Neural progenitor cell (in vitro differentiated cells): ENCODE measurements at regions not wholly inside any gene's neighbourhood (a gene's known extent, or its start where the extent isn't known, plus 50 kb on each side); places are given as distances from the start of the nearest gene placed in this dataset.

ENCODE experiments used
- DNase-seq: peaks from one replicate; pipeline ENCODE4 v3.0.0-alpha.2; 2016; ENCODE audit warnings: low spot score
- H2AFZ ChIP-seq: fragments of 200-600 bp; sonication (generic); replicated peaks from 2 replicates; pipeline ENCODE4 v1.6.1; 2016; ENCODE audit warnings: antibody characterized with exemption
- H3F3A ChIP-seq: fragments of 200-600 bp; sonication (generic); 2 replicates; pipeline ENCODE4 v1.6.1; 2016; ENCODE audit warnings: antibody characterized with exemption, low read depth
- H3K27ac ChIP-seq: fragments of 200-600 bp; sonication (generic); 2 replicates; pipeline ENCODE4 v1.5.1; 2016; ENCODE audit warnings: mild to moderate bottlenecking
- H3K27me3 ChIP-seq: fragments of 200-600 bp; sonication (generic); 2 replicates; pipeline ENCODE4 v1.6.1; 2016; ENCODE audit warnings: mild to moderate bottlenecking, moderate library complexity
- H3K36me3 ChIP-seq: fragments of 200-600 bp; sonication (generic); 2 replicates; pipeline ENCODE4 v1.5.1; 2016
- H3K4me1 ChIP-seq: fragments of 200-600 bp; sonication (generic); 2 replicates; pipeline ENCODE4 v1.6.1; 2016; ENCODE audit warnings: mixed run types
- H3K4me2 ChIP-seq: fragments of 200-600 bp; sonication (generic); 2 replicates; pipeline ENCODE4 v1.6.1; 2016
- H3K4me3 ChIP-seq: fragments of 200-600 bp; sonication (generic); 2 replicates; pipeline ENCODE4 v1.5.1; 2016
- H3K79me2 ChIP-seq: fragments of 200-600 bp; sonication (generic); 2 replicates; pipeline ENCODE4 v1.6.1; 2016; ENCODE audit warnings: low read depth
- H3K9ac ChIP-seq: fragments of 200-600 bp; sonication (generic); 2 replicates; pipeline ENCODE4 v1.6.1; 2016
- H3K9me3 ChIP-seq: fragments of 200-600 bp; sonication (generic); 2 replicates; pipeline ENCODE4 v1.5.1; 2016; ENCODE audit warnings: low read depth
- H4K20me1 ChIP-seq: fragments of 200-600 bp; sonication (generic); 2 replicates; pipeline ENCODE4 v1.6.1; 2016; ENCODE audit warnings: low read depth
- H3K27ac Mint-ChIP-seq: 3 replicates; pipeline ENCODE4 v1.8.0; 2021; ENCODE audit warnings: mixed read lengths
- H3K27me3 Mint-ChIP-seq: 2 replicates; pipeline ENCODE4 v1.8.0; 2022; ENCODE audit warnings: low read depth, mild to moderate bottlenecking, inconsistent platforms, moderate library complexity, mixed read lengths; ENCODE audit not compliant: insufficient read depth
- H3K36me3 Mint-ChIP-seq: 3 replicates; pipeline ENCODE4 v1.8.0; 2021; ENCODE audit warnings: mixed read lengths
- H3K4me1 Mint-ChIP-seq: 3 replicates; pipeline ENCODE4 v1.8.0; 2021; ENCODE audit warnings: mixed read lengths
- H3K4me3 Mint-ChIP-seq: 3 replicates; pipeline ENCODE4 v1.8.0; 2021; ENCODE audit warnings: mild to moderate bottlenecking, moderate library complexity, mixed read lengths
- H3K9me3 Mint-ChIP-seq: 3 replicates; pipeline ENCODE4 v1.8.0; 2020; ENCODE audit warnings: mixed read lengths
- CTCF ChIP-seq: fragments of 200-600 bp; sonication (generic); IDR thresholded peaks from 2 replicates; pipeline ENCODE4 v1.5.1; 2017; ENCODE audit warnings: antibody characterized with exemption, mild to moderate bottlenecking
- EZH2 ChIP-seq: fragments of 200-600 bp; sonication (generic); IDR thresholded peaks from 2 replicates; pipeline ENCODE4 v1.6.1; 2017; ENCODE audit warnings: antibody characterized with exemption, mild to moderate bottlenecking, moderate library complexity
- EZH2phosphoT487 ChIP-seq: fragments of 200-600 bp; sonication (generic); IDR thresholded peaks from 2 replicates; pipeline ENCODE4 v1.6.1; 2017; ENCODE audit warnings: antibody characterized with exemption

- H4K20me1 ChIP-seq: no peaks in the 10 kb centered on the region
- Mint-ChIP-seq H3K27ac (no peak overlapping the region), H3K4me1 (no peaks in the 10 kb centered on the region)
These were observed 156.6 kb upstream of the SEMA3D start for GRCh38 chr7:85343484-85343883.

GRCh38 chr7:85342781-85343180 is 155.9 kb upstream of the SEMA3D start:
- H3K4me3 ChIP-seq: no peak overlapping the region
- no peak overlapping the region for H3K27ac ChIP-seq
- TF ChIP-seq EZH2phosphoT487 (no peak), EZH2 (no peak), CTCF (no peak)
- no peaks in the 10 kb centered on the region for H3K27me3 ChIP-seq
- Mint-ChIP-seq H3K4me1 (no peaks in the 10 kb centered on the region), H3K36me3 (no peaks in the 10 kb centered on the region), H3K9me3 (no peaks in the 10 kb centered on the region), H3K27ac (no peak overlapping the region), H3K27me3 (no peaks in the 10 kb centered on the region), H3K4me3 (no peak overlapping the region)
- no peaks in the 10 kb centered on the region for H3F3A ChIP-seq
- no peak for DNase-seq
- H3K4me2 ChIP-seq: no peak overlapping the region
- no peak overlapping the region for H3K9ac ChIP-seq
- no peaks in the 10 kb centered on the region for H3K36me3 ChIP-seq
- H2AFZ ChIP-seq: no peak overlapping the region
- no peaks in the 10 kb centered on the region for H4K20me1 ChIP-seq
- H3K79me2 ChIP-seq: no peaks in the 10 kb centered on the region
- no peaks in the 10 kb centered on the region for H3K4me1 ChIP-seq
- H3K9me3 ChIP-seq: no peaks in the 10 kb centered on the region

More at GRCh38 chr7:85343484-85343883, 156.6 kb upstream of the SEMA3D start:
- H3K4me3 Mint-ChIP-seq: no peak overlapping the region
- Histone ChIP-seq H3K27me3 (no peaks in the 10 kb centered on the region), H3F3A (no peaks in the 10 kb centered on the region), H3K27ac (no peak overlapping the region), H3K4me1 (no peaks in the 10 kb centered on the region), H3K4me3 (no peak overlapping the region), H2AFZ (no peak overlapping the region), H3K9me3 (no peaks in the 10 kb centered on the region), H3K79me2 (no peaks in the 10 kb centered on the region), H3K9ac (no peak overlapping the region), H3K4me2 (no peak overlapping the region), H3K36me3 (no peaks in the 10 kb centered on the region)
- H3K27me3 Mint-ChIP-seq: no peaks in the 10 kb centered on the region
- TF ChIP-seq CTCF: no peak
- TF ChIP-seq EZH2: no peak
- no peak for TF ChIP-seq EZH2phosphoT487
- H3K36me3 Mint-ChIP-seq: no peaks in the 10 kb centered on the region
- no peaks in the 10 kb centered on the region for H3K9me3 Mint-ChIP-seq
- no peak for DNase-seq

DNA sequence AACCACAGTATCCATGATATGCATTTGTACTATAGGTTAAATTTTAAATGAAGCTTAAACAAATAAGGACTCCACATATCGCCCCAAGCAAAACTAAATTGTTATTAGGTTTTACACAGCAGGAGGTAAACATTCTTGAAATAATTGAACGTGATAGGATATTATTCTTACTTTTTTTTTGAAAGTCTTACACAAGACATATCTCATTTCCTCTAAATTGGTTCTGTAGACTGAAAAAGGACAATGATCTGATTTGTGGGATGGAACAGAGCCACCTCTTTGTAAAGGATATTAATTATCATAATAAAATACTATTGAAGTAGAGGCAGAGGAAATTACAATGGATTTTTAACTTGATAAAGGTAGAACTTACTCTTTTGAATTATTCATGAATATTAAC is 155.1 kb upstream of the SEMA3D start:
- Histone ChIP-seq H3K9me3 (no peaks in the 10 kb centered on the region), H3F3A (no peaks in the 10 kb centered on the region), H3K9ac (no peak overlapping the region), H3K27me3 (no peaks in the 10 kb centered on the region), H3K79me2 (no peaks in the 10 kb centered on the region), H2AFZ (no peak overlapping the region), H3K4me3 (no peak overlapping the region), H3K36me3 (no peaks in the 10 kb centered on the region), H3K4me2 (no peak overlapping the region), H4K20me1 (no peaks in the 10 kb centered on the region), H3K4me1 (no peaks in the 10 kb centered on the region), H3K27ac (no peak overlapping the region)
- Mint-ChIP-seq H3K27me3 (no peaks in the 10 kb centered on the region), H3K36me3 (no peaks in the 10 kb centered on the region), H3K9me3 (no peaks in the 10 kb centered on the region), H3K27ac (no peak overlapping the region), H3K4me3 (no peak overlapping the region), H3K4me1 (peaks cover 4% of the 10 kb centered on the region)
- DNase-seq: peak; percentile 5
- TF ChIP-seq EZH2phosphoT487: peak; percentile 45
- no peak for TF ChIP-seq EZH2

- DNase-seq: no peak
- Mint-ChIP-seq H3K9me3 (no peaks in the 10 kb centered on the region), H3K27ac (no peak overlapping the region), H3K36me3 (no peaks in the 10 kb centered on the region), H3K4me3 (no peak overlapping the region), H3K27me3 (no peaks in the 10 kb centered on the region), H3K4me1 (peaks cover 4% of the 10 kb centered on the region)
- TF ChIP-seq EZH2phosphoT487 (no peak), CTCF (no peak), EZH2 (no peak)
- no peaks in the 10 kb centered on the region for H3K4me1 ChIP-seq
- H3K27me3 ChIP-seq: no peaks in the 10 kb centered on the region
- H4K20me1 ChIP-seq: no peaks in the 10 kb centered on the region
- H3K27ac ChIP-seq: no peak overlapping the region
- H3F3A ChIP-seq: no peaks in the 10 kb centered on the region
- H3K9me3 ChIP-seq: no peaks in the 10 kb centered on the region
- no peaks in the 10 kb centered on the region for H3K36me3 ChIP-seq
- H3K4me3 ChIP-seq: no peak overlapping the region
- no peak overlapping the region for H3K9ac ChIP-seq
- no peaks in the 10 kb centered on the region for H3K79me2 ChIP-seq
- no peak overlapping the region for H2AFZ ChIP-seq
- H3K4me2 ChIP-seq: no peak overlapping the region
These were observed 154.3 kb upstream of the SEMA3D start for GRCh38 chr7:85341121-85341520.
